ENCODE measurements at regions not wholly inside any gene's neighbourhood (a gene's known extent, or its start where the extent isn't known, plus 50 kb on each side); places are given as distances from the start of the nearest gene placed in this dataset.

DNA sequence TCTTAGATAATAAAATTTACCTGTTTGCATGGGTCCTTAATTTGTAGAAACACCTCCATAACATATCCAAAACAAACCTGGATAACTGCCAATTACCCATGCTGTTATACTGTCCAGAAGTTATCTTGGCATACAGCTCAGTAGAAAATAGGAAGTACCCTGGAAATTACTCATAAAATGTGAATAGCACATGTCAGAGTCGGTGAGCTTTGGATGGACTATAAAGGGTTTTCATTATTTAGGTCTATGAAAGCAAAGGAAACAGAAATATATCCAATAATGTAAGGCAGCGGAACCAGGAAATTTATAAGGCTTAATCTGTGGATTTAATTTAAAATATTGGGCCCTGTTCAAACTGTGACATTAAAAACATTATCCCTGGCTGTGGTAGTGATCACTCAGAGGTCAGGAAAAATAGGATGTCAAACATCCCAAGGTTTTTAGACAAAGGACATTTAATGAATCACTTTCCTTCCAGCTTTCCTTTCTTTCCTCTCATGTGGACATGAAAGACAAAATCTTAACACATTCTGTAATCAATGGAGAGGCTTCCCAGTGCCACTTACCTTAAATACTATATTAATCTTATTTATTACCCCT lies 459.0 kb upstream of the DPH6 start:
- ChIA-PET POLR2A (no interaction called here), CTCF (no interaction called here)
- no peak for TF ChIP-seq EZH2 (IDR thresholded peaks at IDR 0.05; ENCODE audit: borderline replicate concordance, insufficient read depth, low read depth, low read length, poor library complexity, severe bottlenecking)
- TF ChIP-seq, protein P1, sequence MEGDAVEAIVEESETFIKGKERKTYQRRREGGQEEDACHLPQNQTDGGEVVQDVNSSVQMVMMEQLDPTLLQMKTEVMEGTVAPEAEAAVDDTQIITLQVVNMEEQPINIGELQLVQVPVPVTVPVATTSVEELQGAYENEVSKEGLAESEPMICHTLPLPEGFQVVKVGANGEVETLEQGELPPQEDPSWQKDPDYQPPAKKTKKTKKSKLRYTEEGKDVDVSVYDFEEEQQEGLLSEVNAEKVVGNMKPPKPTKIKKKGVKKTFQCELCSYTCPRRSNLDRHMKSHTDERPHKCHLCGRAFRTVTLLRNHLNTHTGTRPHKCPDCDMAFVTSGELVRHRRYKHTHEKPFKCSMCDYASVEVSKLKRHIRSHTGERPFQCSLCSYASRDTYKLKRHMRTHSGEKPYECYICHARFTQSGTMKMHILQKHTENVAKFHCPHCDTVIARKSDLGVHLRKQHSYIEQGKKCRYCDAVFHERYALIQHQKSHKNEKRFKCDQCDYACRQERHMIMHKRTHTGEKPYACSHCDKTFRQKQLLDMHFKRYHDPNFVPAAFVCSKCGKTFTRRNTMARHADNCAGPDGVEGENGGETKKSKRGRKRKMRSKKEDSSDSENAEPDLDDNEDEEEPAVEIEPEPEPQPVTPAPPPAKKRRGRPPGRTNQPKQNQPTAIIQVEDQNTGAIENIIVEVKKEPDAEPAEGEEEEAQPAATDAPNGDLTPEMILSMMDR (IDR thresholded peaks at IDR 0.05), result no peak
- Mint-ChIP-seq H3K4me1 (no peaks in the 10 kb centered on the region), H3K9me3 (ENCODE audit: insufficient read depth) (no peaks in the 10 kb centered on the region), H3K27me3 (no peaks in the 10 kb centered on the region), H3K27ac (no peak overlapping the region), H3K4me3 (no peak overlapping the region)
- DNase-seq, result no peak
- Histone ChIP-seq H3K9me3 (ENCODE audit: control extremely low read depth in 1 of 3, control insufficient read depth in 2 of 3, insufficient read depth in 1 of 3, low read length in 2 of 3) (no peaks in the 10 kb centered on the region), H4K20me1 (ENCODE audit: control insufficient read depth, insufficient read depth, low read length, poor library complexity, severe bottlenecking) (no peaks in the 10 kb centered on the region), H3K4me3 (ENCODE audit: control extremely low read depth in 1 of 5, extremely low read depth in 1 of 5, insufficient read depth in 1 of 5, low read depth in 2 of 5, low read length in 4 of 5) (no peak overlapping the region), H3K9ac (ENCODE audit: low read length) (no peak overlapping the region), H3K79me2 (ENCODE audit: control insufficient read depth, insufficient read depth, low read length) (no peaks in the 10 kb centered on the region), H3K4me2 (replicated peaks; ENCODE audit: low read depth, low read length, poor library complexity, severe bottlenecking) (no peak overlapping the region), H3K4me1 (ENCODE audit: control insufficient read depth in 2 of 2, insufficient read depth in 2 of 2, low read length in 2 of 2) (no peaks in the 10 kb centered on the region), H3K27ac (ENCODE audit: low read length in 2 of 2) (no peak overlapping the region), H2AFZ (ENCODE audit: insufficient read depth, low read depth, low read length, poor library complexity, severe bottlenecking) (no peak overlapping the region), H3K36me3 (replicated peaks in 1 of 2; ENCODE audit: control extremely low read depth in 1 of 2, control insufficient read depth in 1 of 2, extremely low read depth in 1 of 2, insufficient read depth in 2 of 2, low read length in 1 of 2) (no peaks in the 10 kb centered on the region), H3K27me3 (replicated peaks in 1 of 4; ENCODE audit: control extremely low read depth in 1 of 4, control insufficient read depth in 3 of 4, insufficient read depth in 4 of 4, low read length in 3 of 4) (no peaks in the 10 kb centered on the region)
- intact Hi-C loops (cut with micrococcal nuclease), result no loop called here
- WGBS (ENCODE audit: insufficient coverage), result no CpG with 5 or more reads among the region's 2 CpGs
- ATAC-seq (ENCODE audit: low read depth), result no peak

DNA sequence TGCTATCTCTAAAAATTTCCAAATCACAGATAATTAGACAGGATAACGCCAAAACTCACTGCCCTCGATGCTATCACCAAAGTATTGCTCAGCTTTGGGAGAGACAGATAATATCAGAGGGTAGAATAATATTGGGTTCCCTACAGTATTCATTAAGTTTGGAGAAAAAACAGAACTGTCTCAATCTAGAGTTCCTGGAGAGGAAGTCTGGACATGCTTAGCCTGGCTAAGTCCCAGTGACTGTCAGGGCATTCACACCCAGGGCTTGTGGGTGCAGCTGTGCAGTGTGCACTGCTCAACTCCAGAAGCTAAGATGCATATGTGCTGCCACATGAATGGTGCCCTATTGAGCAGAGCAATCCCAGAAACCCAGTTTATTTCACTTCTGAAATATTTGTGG lies 459.6 kb upstream of the DPH6 start:
- H3K27me3 ChIP-seq (replicated peaks in 1 of 4; ENCODE audit: control extremely low read depth in 1 of 4, control insufficient read depth in 3 of 4, insufficient read depth in 4 of 4, low read length in 3 of 4), result no peaks in the 10 kb centered on the region
- ATAC-seq (ENCODE audit: low read depth) (no peak), DNase-seq (no peak)
- no peak overlapping the region for H3K27ac ChIP-seq (ENCODE audit: low read length in 2 of 2)
- WGBS (ENCODE audit: insufficient coverage), result no CpG with 5 or more reads among the region's 2 CpGs
- intact Hi-C loops (cut with micrococcal nuclease), result no loop called here
- Mint-ChIP-seq H3K9me3 (ENCODE audit: insufficient read depth) (no peaks in the 10 kb centered on the region), H3K27me3 (no peaks in the 10 kb centered on the region), H3K4me1 (no peaks in the 10 kb centered on the region), H3K4me3 (no peak overlapping the region), H3K27ac (no peak overlapping the region)
- no peaks in the 10 kb centered on the region for H3K4me1 ChIP-seq (ENCODE audit: control insufficient read depth in 2 of 2, insufficient read depth in 2 of 2, low read length in 2 of 2)
- H2AFZ ChIP-seq (ENCODE audit: insufficient read depth, low read depth, low read length, poor library complexity, severe bottlenecking), result no peak overlapping the region
- H3K9ac ChIP-seq (ENCODE audit: low read length), result no peak overlapping the region
- TF ChIP-seq, protein P1 (IDR thresholded peaks at IDR 0.05), result no peak
- no peak for TF ChIP-seq EZH2 (IDR thresholded peaks at IDR 0.05; ENCODE audit: borderline replicate concordance, insufficient read depth, low read depth, low read length, poor library complexity, severe bottlenecking)
- no peak overlapping the region for H3K4me2 ChIP-seq (replicated peaks; ENCODE audit: low read depth, low read length, poor library complexity, severe bottlenecking)
- H3K79me2 ChIP-seq (ENCODE audit: control insufficient read depth, insufficient read depth, low read length), result no peaks in the 10 kb centered on the region
- POLR2A ChIA-PET, result no interaction called here
- H4K20me1 ChIP-seq (ENCODE audit: control insufficient read depth, insufficient read depth, low read length, poor library complexity, severe bottlenecking), result no peaks in the 10 kb centered on the region
- CTCF ChIA-PET, result no interaction called here
- H3K4me3 ChIP-seq (ENCODE audit: control extremely low read depth in 1 of 5, extremely low read depth in 1 of 5, insufficient read depth in 1 of 5, low read depth in 2 of 5, low read length in 4 of 5), result no peak overlapping the region
- no peaks in the 10 kb centered on the region for H3K36me3 ChIP-seq (replicated peaks in 1 of 2; ENCODE audit: control extremely low read depth in 1 of 2, control insufficient read depth in 1 of 2, extremely low read depth in 1 of 2, insufficient read depth in 2 of 2, low read length in 1 of 2)
- no peaks in the 10 kb centered on the region for H3K9me3 ChIP-seq (ENCODE audit: control extremely low read depth in 1 of 3, control insufficient read depth in 2 of 3, insufficient read depth in 1 of 3, low read length in 2 of 3)
